Neural cell (in vitro differentiated cells): ENCODE measurements at regions not wholly inside any gene's neighbourhood (a gene's known extent, or its start where the extent isn't known, plus 50 kb on each side); places are given as distances from the start of the nearest gene placed in this dataset.

Experiments
- H2AFZ ChIP-seq: fragments of 200-600, 300-800 bp; sonication (generic), shearing (Covaris generic); 2 replicates; pipeline ENCODE4 v1.6.0; 2014; ENCODE audit warnings: low read depth, mild to moderate bottlenecking, antibody characterized with exemption, low read length, moderate library complexity
- H3F3A ChIP-seq: fragments of 200-600 bp; shearing (Covaris generic); 2 replicates; pipeline ENCODE4 v1.6.1; 2016; ENCODE audit warnings: mild to moderate bottlenecking, moderate library complexity, mixed read lengths, antibody characterized with exemption, low read length; ENCODE audit not compliant: insufficient read depth, poor library complexity, severe bottlenecking
- H3K27ac ChIP-seq: fragments of 200-600, 300-800 bp; sonication (generic), shearing (Covaris generic); 2 replicates; pipeline ENCODE4 v1.5.1; 2014; ENCODE audit warnings: mild to moderate bottlenecking, low read length, moderate library complexity
- H3K27me3 ChIP-seq: fragments of 300-800, 200-600 bp; sonication (generic), shearing (Covaris generic); 2 replicates; pipeline ENCODE4 v1.6.0; 2014; ENCODE audit warnings: mild to moderate bottlenecking, low read depth, low read length, moderate library complexity; ENCODE audit not compliant: insufficient read depth
- H3K36me3 ChIP-seq: fragments of 300-800, 200-600 bp; sonication (generic), shearing (Covaris generic); 2 replicates; pipeline ENCODE4 v1.5.1; 2014; ENCODE audit warnings: mild to moderate bottlenecking, antibody characterized with exemption, low read length, moderate library complexity; ENCODE audit not compliant: insufficient read depth
- H3K4me2 ChIP-seq: fragments of 300-800, 200-600 bp; sonication (generic), shearing (Covaris generic); 2 replicates; pipeline ENCODE4 v1.6.0; 2014; ENCODE audit warnings: mild to moderate bottlenecking, low read length
- H3K4me3 ChIP-seq: fragments of 300-800, 200-600 bp; sonication (generic), shearing (Covaris generic); 2 replicates; pipeline ENCODE4 v1.5.1; 2014; ENCODE audit warnings: mild to moderate bottlenecking, low read length, moderate library complexity
- H3K79me2 ChIP-seq: fragments of 200-600 bp; shearing (Covaris generic); replicated peaks from 2 replicates; pipeline ENCODE4 v1.6.0; 2014; ENCODE audit warnings: mild to moderate bottlenecking, low read length, moderate library complexity; ENCODE audit not compliant: insufficient read depth
- H3K9ac ChIP-seq: fragments of 300-800, 200-600 bp; sonication (generic), shearing (Covaris generic); 2 replicates; pipeline ENCODE4 v1.6.1; 2016; ENCODE audit warnings: mild to moderate bottlenecking, low read length, mixed read lengths
- H3K9me2 ChIP-seq: fragments of 200-600 bp; shearing (Covaris generic); 2 replicates; pipeline ENCODE4 v1.6.1; 2016; ENCODE audit warnings: mild to moderate bottlenecking, low read length, mixed read lengths; ENCODE audit not compliant: insufficient read depth
- H3K9me3 ChIP-seq: fragments of 200-600, 300-800 bp; sonication (generic), shearing (Covaris generic); 2 replicates; pipeline ENCODE4 v1.6.1; 2016; ENCODE audit warnings: mild to moderate bottlenecking, mixed run types, low read length, moderate library complexity, mixed read lengths
- H4K20me1 ChIP-seq: fragments of 200-600 bp; shearing (Covaris generic); 2 replicates; pipeline ENCODE4 v1.6.1; 2016; ENCODE audit warnings: mild to moderate bottlenecking, mixed run types; ENCODE audit not compliant: insufficient read depth
- CTCF ChIP-seq: fragments of 450-650 bp; IDR thresholded peaks from 2 replicates; pipeline ENCODE4 v1.5.1; 2014; ENCODE audit warnings: antibody characterized with exemption, mild to moderate bottlenecking, moderate library complexity; ENCODE audit not compliant: poor library complexity, severe bottlenecking
- EP300 ChIP-seq: fragments of 450-650 bp; conservative IDR thresholded peaks from 2 replicates; pipeline ENCODE4 v1.6.1; 2014; ENCODE audit warnings: antibody characterized with exemption, mild to moderate bottlenecking, moderate library complexity; ENCODE audit not compliant: poor library complexity, severe bottlenecking
- EZH2 ChIP-seq: fragments of 200-600, 300-800 bp; shearing (Covaris generic), sonication (generic); IDR thresholded peaks from 2 replicates; pipeline ENCODE4 v1.6.1; 2014; ENCODE audit warnings: antibody characterized with exemption, low read length, borderline replicate concordance, mild to moderate bottlenecking; ENCODE audit not compliant: insufficient read depth, poor library complexity, severe bottlenecking
- MXI1 ChIP-seq: fragments of 450-650 bp; conservative IDR thresholded peaks from 2 replicates; pipeline ENCODE4 v1.6.1; 2014; ENCODE audit warnings: antibody characterized with exemption, mild to moderate bottlenecking; ENCODE audit not compliant: poor library complexity, severe bottlenecking
- POLR2AphosphoS5 ChIP-seq: IDR thresholded peaks from 2 replicates; pipeline ENCODE4 v1.6.1; 2012
- RAD21 ChIP-seq: fragments of 450-650 bp; conservative IDR thresholded peaks from 2 replicates; pipeline ENCODE4 v1.6.1; 2014; ENCODE audit warnings: antibody characterized with exemption, mild to moderate bottlenecking, moderate library complexity
- REST ChIP-seq: IDR thresholded peaks from 2 replicates; pipeline ENCODE4 v1.6.1; 2012; ENCODE audit warnings: borderline replicate concordance
- SMC3 ChIP-seq: fragments of 450-650 bp; conservative IDR thresholded peaks from 2 replicates; pipeline ENCODE4 v1.6.1; 2014; ENCODE audit warnings: antibody characterized with exemption, mild to moderate bottlenecking, moderate library complexity; ENCODE audit not compliant: poor library complexity
- TAF1 ChIP-seq: IDR thresholded peaks from 2 replicates; pipeline ENCODE4 v1.6.1; 2012; ENCODE audit warnings: low read depth

DNA sequence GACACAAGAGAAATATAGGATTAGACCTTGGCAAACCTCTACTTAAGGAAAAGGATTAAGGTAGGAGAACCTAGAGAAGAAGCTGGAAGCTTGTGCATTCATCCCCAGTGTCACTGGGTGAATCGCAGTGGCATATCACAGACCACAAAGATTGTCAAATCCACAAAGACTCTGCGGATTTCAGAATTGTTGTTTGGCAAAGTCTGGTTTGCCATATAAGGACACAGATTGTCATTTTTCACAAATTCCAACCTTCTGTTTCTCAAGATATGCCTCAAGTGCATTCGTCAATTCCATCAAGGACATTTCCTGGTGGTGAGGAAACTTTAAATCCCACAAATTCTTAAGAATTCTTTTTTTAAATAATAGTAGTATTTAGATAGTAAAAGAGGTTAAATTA, 395.1 kb upstream of the PAPPA start:
- Histone ChIP-seq H3K9ac (no peak overlapping the region), H3K27me3 (no peaks in the 10 kb centered on the region)

GRCh38 chr9:115759426-115759825, 394.2 kb upstream of the PAPPA start:
- no peak for TF ChIP-seq EZH2
- Histone ChIP-seq H3K79me2 (no peaks in the 10 kb centered on the region), H3K9me3 (no peaks in the 10 kb centered on the region), H3K4me3 (no peak overlapping the region), H3F3A (no peaks in the 10 kb centered on the region), H3K36me3 (no peaks in the 10 kb centered on the region), H3K4me2 (no peak overlapping the region), H3K9ac (no peak overlapping the region), H2AFZ (no peak overlapping the region), H3K9me2 (peaks cover 3% of the 10 kb centered on the region), H3K27me3 (no peaks in the 10 kb centered on the region), H4K20me1 (no peaks in the 10 kb centered on the region), H3K27ac (no peak overlapping the region)

More for the DNA sequence above, 395.1 kb upstream of the PAPPA start:
- TF ChIP-seq POLR2AphosphoS5 (no peak), RAD21 (no peak), TAF1 (no peak), CTCF (no peak), SMC3 (no peak)
- Histone ChIP-seq H3K79me2 (no peaks in the 10 kb centered on the region), H2AFZ (no peak overlapping the region), H3K4me3 (no peak overlapping the region), H3K36me3 (no peaks in the 10 kb centered on the region), H3K9me2 (no peaks in the 10 kb centered on the region), H4K20me1 (no peaks in the 10 kb centered on the region), H3F3A (no peaks in the 10 kb centered on the region), H3K4me2 (no peak overlapping the region), H3K27ac (no peak overlapping the region), H3K9me3 (no peaks in the 10 kb centered on the region)

GRCh38 chr9:115764645-115765044, 388.9 kb upstream of the PAPPA start:
- Histone ChIP-seq H3F3A (no peaks in the 10 kb centered on the region), H3K79me2 (no peaks in the 10 kb centered on the region), H3K4me3 (no peak overlapping the region)

More at GRCh38 chr9:115764645-115765044, 388.9 kb upstream of the PAPPA start:
- no peak for TF ChIP-seq EZH2
- no peak for TF ChIP-seq POLR2AphosphoS5
- TF ChIP-seq EP300 = no peak
- TF ChIP-seq TAF1 = no peak
- no peak for TF ChIP-seq REST
- TF ChIP-seq CTCF = no peak
- TF ChIP-seq SMC3 = no peak
- no peak for TF ChIP-seq RAD21
- TF ChIP-seq MXI1 = no peak
- Histone ChIP-seq H4K20me1 (no peaks in the 10 kb centered on the region), H3K4me2 (no peak overlapping the region), H3K36me3 (no peaks in the 10 kb centered on the region), H3K9me3 (no peaks in the 10 kb centered on the region), H3K27me3 (no peaks in the 10 kb centered on the region), H3K9ac (no peak overlapping the region), H2AFZ (no peak overlapping the region), H3K27ac (no peak overlapping the region), H3K9me2 (peaks cover 3% of the 10 kb centered on the region)
